ENCODE measurements at regions not wholly inside any gene's neighbourhood (a gene's known extent, or its start where the extent isn't known, plus 50 kb on each side); places are given as distances from the start of the nearest gene placed in this dataset.

- no peak overlapping the region for H2AFZ ChIP-seq (ENCODE audit: low read length)
- TF ChIP-seq EZH2phosphoT487 (IDR thresholded peaks at IDR 0.05; ENCODE audit: borderline replicate concordance, low read length), result no peak
- TF ChIP-seq EZH2 (IDR thresholded peaks at IDR 0.05; ENCODE audit: low read length, unreplicated experiment), result no peak
- no peak for TF ChIP-seq CTCF (conservative IDR thresholded peaks at IDR 0.05; ENCODE audit: low read depth, low read length)
- ATAC-seq, result no peak
These were observed 205.9 kb upstream of the NREP start for GRCh38 chr5:111962906-111963305.

GRCh38 chr5:111961862-111962261 is 204.9 kb upstream of the NREP start:
- Histone ChIP-seq H3K27me3 (ENCODE audit: low read length) (no peaks in the 10 kb centered on the region), H3K4me3 (ENCODE audit: low read length) (no peak overlapping the region), H3K27ac (ENCODE audit: low read length) (no peak overlapping the region), H3K9me3 (ENCODE audit: low read length) (no peaks in the 10 kb centered on the region), H3K4me2 (ENCODE audit: low read length) (no peak overlapping the region), H3K36me3 (ENCODE audit: low read depth, low read length) (no peaks in the 10 kb centered on the region), H3K9me2 (replicated peaks; ENCODE audit: low read length) (no peaks in the 10 kb centered on the region), H3K9ac (ENCODE audit: low read length) (no peak overlapping the region), H3K4me1 (ENCODE audit: insufficient read depth, low read length) (0 out of 2 replicates have a peak, but pooled peaks cover 8% of the 10 kb centered on the region), H4K20me1 (ENCODE audit: low read length) (no peaks in the 10 kb centered on the region), H3K79me2 (ENCODE audit: low read length) (no peaks in the 10 kb centered on the region), H3F3A (ENCODE audit: low read length, unreplicated experiment) (no peaks in the 10 kb centered on the region), H2AFZ (ENCODE audit: low read length) (no peak overlapping the region)
- ATAC-seq (no peak), DNase-seq (no peak)
- intact Hi-C loops (cut with micrococcal nuclease), result no loop called here
- TF ChIP-seq EZH2phosphoT487 (IDR thresholded peaks at IDR 0.05; ENCODE audit: borderline replicate concordance, low read length) (no peak), EZH2 (IDR thresholded peaks at IDR 0.05; ENCODE audit: low read length, unreplicated experiment) (no peak), CTCF (conservative IDR thresholded peaks at IDR 0.05; ENCODE audit: low read depth, low read length) (no peak)
- BruUV-seq (replicated peaks), result no TSS peak
- CTCF ChIA-PET, result no interaction called here
- POLR2A ChIA-PET (ENCODE audit: unreplicated experiment), result no interaction called here

More at GRCh38 chr5:111962906-111963305, 205.9 kb upstream of the NREP start:
- Histone ChIP-seq H3K9ac (ENCODE audit: low read length) (no peak overlapping the region), H3K27me3 (ENCODE audit: low read length) (no peaks in the 10 kb centered on the region), H3K4me1 (ENCODE audit: insufficient read depth, low read length) (0 out of 2 replicates have a peak, but pooled peaks cover 8% of the 10 kb centered on the region), H3K4me3 (ENCODE audit: low read length) (no peak overlapping the region), H3K4me2 (ENCODE audit: low read length) (no peak overlapping the region), H4K20me1 (ENCODE audit: low read length) (no peaks in the 10 kb centered on the region), H3K9me3 (ENCODE audit: low read length) (no peaks in the 10 kb centered on the region), H3K9me2 (replicated peaks; ENCODE audit: low read length) (no peaks in the 10 kb centered on the region), H3F3A (ENCODE audit: low read length, unreplicated experiment) (no peaks in the 10 kb centered on the region), H3K79me2 (ENCODE audit: low read length) (no peaks in the 10 kb centered on the region), H3K36me3 (ENCODE audit: low read depth, low read length) (no peaks in the 10 kb centered on the region), H3K27ac (ENCODE audit: low read length) (no peak overlapping the region)
- BruUV-seq (replicated peaks), result no TSS peak
- POLR2A ChIA-PET (ENCODE audit: unreplicated experiment), result no interaction called here
- CTCF ChIA-PET, result no interaction called here
- intact Hi-C loops (cut with micrococcal nuclease), result no loop called here
- no peak for DNase-seq

DNA sequence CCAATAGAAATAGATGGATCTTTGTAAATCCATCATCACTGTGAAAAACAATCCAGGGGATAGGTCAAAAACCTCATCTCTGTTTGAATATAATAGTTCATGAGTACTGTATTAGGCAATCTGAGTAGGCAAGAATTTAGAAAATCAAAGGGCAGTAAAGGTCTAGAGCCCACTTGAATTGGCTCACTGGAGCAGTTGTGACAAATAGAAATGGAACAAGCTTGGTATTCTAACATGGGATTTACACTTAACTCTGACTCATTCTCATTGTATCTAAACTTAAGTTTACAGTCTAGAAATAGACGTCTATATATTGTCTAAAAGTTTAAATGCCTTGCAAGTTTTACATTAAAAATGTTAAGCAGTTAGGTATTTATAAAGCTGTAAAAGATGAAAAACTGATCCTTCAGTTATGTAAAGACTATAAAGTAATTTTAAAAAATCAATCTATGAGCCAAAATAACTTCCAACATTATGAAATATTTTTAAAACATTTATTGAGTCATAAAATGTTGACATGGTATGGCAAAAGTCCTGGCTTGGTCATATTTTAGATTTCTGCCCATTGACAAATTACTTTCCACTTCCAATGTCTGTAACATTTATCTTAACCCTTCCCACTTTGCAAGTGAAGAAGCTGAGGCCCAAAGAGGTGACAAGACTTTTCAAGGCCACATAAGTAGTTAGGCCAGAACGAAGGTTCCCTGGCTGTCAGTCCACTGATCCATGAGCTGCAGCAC is 203.7 kb upstream of the NREP start:
- H3K4me2 ChIP-seq (ENCODE audit: low read length), result no peak overlapping the region
- no peaks in the 10 kb centered on the region for H3K27me3 ChIP-seq (ENCODE audit: low read length)
- no peak overlapping the region for H3K9ac ChIP-seq (ENCODE audit: low read length)
- H3K79me2 ChIP-seq (ENCODE audit: low read length), result no peaks in the 10 kb centered on the region
- ChIA-PET CTCF (no interaction called here), POLR2A (ENCODE audit: unreplicated experiment) (no interaction called here)
- H2AFZ ChIP-seq (ENCODE audit: low read length), result no peak overlapping the region
- H3K36me3 ChIP-seq (ENCODE audit: low read depth, low read length), result no peaks in the 10 kb centered on the region
- no peak overlapping the region for H3K4me3 ChIP-seq (ENCODE audit: low read length)
- H4K20me1 ChIP-seq (ENCODE audit: low read length), result no peaks in the 10 kb centered on the region
- DNase-seq (peak; percentile 44), ATAC-seq (peak; percentile 91)
- H3K4me1 ChIP-seq (ENCODE audit: insufficient read depth, low read length), result 0 out of 2 replicates have a peak, but pooled peaks cover 8% of the 10 kb centered on the region
- intact Hi-C loops (cut with micrococcal nuclease), result no loop called here
- no peaks in the 10 kb centered on the region for H3K9me2 ChIP-seq (replicated peaks; ENCODE audit: low read length)
- H3K9me3 ChIP-seq (ENCODE audit: low read length), result no peaks in the 10 kb centered on the region
- BruUV-seq (replicated peaks), result no TSS peak
- TF ChIP-seq EZH2 (IDR thresholded peaks at IDR 0.05; ENCODE audit: low read length, unreplicated experiment) (no peak), CTCF (conservative IDR thresholded peaks at IDR 0.05; ENCODE audit: low read depth, low read length) (no peak), EZH2phosphoT487 (IDR thresholded peaks at IDR 0.05; ENCODE audit: borderline replicate concordance, low read length) (no peak)
- H3K27ac ChIP-seq (ENCODE audit: low read length), result peak overlapping the region; percentile 10
- no peaks in the 10 kb centered on the region for H3F3A ChIP-seq (ENCODE audit: low read length, unreplicated experiment)
